Dermis blood vessel endothelial cell (primary cell): ENCODE measurements at regions not wholly inside any gene's neighbourhood (a gene's known extent, or its start where the extent isn't known, plus 50 kb on each side); places are given as distances from the start of the nearest gene placed in this dataset.
A peak's percentile ranks its signal among the peaks of the same experiment; 100 is the strongest.

Experiments used
- DNase-seq: peaks from one replicate; pipeline ENCODE4 v3.0.0; 2010

DNA sequence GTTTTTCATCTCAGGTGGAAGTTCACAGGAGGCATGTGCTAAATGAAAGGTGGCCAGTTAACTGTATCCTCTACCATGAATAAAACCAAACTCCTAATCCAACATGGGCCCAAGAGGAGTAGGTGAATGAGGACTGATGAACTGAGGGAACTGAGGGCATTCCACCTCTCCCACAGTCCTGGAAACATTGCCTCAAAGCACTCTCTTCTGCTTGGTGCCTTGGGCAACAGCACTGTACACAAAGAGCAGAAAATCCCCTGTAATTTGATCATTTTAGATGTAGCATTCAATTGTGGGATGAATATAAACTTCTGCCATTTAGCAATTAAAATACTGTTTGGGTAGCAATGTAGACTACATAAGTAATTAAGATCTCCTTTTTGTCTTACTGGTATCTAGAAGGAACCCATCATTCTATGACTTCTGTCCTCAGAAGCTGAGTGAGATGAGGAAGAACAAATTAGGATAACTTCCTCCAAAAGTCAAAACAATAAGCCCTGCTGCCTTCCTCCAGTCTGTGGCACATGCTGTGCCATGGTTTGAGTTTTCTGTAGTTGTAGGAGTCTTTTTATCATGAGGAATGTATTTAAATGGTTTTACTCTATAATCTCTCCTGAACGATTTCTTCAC lies 86.7 kb upstream of the ZEB2 start:
- no peak for DNase-seq

DNA sequence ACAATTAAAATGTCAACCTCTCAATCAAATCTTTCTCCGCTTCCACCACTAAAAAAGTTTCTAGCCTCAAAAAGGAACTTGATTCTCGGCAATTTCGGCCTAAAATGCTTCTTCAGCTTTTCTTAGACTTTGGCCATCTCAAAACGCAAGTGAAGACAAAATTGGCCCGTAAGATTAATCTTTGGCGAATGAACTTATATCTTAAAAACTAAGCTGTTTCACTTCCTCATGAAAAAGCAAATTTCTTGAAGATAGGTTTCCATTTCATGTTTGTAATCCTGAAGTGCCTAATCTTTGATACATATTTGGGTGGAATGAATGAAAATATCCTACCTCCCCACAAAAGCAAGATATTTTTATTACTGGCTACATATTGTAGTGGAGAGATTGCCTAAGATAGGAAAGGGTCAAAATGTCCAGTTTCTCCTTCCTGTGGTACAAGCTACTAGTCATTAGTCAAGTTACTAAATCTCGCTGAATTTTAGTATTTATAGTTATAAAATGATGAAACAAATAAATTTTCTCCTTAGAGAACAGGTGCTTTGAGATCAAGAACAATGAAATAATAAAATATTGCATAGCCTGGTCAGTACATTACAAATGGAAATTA lies 85.4 kb upstream of the ZEB2 start:
- DNase-seq, result no peak

DNA sequence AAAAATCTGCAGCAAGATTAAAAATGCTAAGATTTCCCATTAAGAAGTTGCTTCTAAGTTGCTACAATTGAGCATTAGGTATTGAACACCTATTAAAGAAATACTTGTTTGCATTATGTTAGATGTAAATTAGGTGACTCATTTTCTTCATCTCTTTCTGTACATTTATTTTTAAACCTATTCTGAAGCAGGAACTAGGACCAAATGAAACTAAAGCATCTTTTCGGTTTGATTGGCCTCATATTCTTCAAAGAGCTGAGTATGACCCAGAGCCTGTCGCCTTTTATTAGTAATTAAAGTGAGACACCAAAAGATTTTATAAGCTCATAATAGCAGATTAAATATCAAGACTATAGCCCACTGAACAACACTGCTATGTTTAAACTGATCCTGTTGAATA lies 83.4 kb upstream of the ZEB2 start:
- DNase-seq, result no peak

DNA sequence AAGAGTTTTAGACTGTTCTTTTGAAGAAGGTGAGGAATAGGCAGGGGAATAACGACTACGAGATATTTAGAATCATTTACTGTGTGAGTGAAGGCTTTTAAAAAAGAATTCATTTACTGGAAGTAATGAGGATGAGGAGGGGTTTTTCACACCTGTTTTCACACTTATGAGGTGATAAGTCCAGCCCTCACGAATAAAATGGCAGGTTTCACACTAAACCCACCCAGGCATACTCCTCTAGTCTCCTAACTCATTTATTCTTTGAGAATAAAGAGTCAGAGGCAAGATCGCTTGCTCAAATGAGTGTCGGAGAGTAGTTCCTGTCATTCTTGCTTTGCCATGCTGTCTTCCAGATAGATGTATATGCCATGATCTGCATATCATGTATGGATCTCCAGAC lies 79.0 kb upstream of the ZEB2 start:
- no peak for DNase-seq

DNA sequence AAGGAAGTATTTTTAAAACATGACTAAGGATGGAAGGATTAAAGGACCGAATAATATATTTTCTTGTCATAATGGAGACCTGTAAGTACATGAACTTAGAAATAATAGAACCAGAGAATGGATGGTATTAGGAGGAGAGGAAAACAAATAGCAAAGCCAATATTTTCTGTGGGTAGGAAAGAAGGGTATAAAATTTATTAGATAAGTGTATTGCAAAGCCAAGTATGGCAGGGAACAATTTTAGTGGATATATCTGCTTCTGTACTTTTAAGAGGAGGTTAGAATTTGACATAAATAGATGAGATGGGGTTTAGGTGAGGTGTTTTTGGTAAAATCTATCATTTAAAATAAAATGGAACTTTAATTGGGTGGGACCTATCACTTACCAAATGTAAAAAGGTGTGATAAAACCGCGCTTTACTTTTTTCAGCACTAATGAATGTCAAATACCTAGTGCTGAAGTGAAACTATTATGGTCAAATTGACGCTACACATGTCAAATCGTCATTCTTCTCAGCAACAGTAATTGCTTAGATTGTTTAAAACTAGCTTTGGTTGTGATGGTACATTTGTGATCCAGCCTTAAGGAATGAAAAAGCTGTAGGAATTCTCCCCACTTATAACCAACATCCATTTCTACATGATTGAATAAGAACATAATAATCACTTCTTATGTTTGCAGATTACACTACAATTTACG lies 78.1 kb upstream of the ZEB2 start:
- no peak for DNase-seq

DNA sequence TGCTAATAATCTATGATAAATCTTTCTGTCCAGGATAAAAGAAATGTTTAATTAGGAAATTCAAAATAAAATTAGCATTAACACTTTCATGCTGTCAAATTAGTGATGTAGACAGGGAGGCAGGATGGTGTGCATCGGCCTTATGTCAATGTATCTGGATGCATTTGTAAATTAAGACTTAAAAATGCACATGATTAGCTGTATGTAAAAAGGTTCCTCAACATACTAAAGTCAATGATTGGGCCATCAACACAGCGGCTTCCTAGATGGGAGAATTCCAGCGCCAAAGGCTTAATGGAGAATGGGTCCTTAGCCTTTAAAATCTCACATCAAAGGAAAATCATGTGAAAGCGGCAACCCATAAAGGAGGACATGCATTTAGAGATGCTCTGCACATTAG lies 77.5 kb upstream of the ZEB2 start:
- DNase-seq, result no peak

DNA sequence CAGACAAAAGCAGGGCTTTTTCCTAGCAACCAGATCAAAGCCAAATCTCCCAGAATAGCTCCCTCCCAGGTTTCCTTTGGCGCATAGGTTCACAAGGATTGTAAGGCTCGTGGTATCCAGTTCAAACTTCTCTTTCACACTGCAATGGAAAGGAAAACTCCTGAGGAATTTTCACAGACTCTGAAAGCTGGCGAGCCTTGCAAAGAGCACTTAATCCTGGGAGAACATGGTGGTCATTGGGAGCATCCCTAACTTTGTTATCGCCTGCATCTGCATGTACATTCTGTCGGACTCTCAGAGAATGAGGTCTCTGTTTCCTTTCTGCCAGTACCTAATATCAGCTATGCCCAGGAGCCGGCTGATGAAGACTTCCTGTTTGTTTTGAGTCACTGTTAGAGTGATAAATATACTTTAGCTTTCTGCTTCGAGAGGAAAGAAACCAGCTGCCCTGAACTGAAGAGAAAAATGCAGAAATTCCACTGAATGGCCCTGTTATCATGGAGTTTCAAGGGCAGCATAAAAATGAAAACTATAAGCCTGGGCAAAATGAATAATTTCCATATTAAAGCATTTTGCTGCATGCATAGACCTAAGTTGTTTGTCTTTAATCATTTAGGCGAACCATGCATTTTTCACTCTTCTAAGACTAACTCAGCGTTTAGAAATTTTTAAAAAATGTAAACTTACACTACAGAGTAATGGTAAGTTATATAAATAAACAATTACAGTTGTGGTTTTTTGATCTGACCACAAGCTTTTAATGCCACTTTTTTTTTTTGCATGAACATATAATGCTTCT lies 76.4 kb upstream of the ZEB2 start:
- peak; percentile 81 for DNase-seq

DNA sequence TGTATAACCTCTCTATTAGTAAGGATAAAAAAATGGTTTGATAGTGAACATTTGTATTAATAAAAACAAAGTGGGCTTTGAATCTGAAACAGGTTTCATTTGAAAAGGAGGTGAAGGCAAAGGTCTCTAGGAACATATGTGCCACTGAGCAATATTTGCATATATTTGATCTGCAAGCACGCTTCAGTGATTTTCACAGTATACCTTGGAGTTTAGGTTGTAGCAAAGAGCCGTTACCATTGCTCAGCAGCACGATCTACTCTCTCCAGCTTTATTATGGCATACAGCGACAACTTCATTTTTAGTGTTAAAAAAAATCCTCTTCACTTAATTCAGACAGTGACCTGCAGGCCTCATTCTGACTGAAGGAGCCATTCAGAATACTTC lies 75.8 kb upstream of the ZEB2 start:
- DNase-seq, result no peak

DNA sequence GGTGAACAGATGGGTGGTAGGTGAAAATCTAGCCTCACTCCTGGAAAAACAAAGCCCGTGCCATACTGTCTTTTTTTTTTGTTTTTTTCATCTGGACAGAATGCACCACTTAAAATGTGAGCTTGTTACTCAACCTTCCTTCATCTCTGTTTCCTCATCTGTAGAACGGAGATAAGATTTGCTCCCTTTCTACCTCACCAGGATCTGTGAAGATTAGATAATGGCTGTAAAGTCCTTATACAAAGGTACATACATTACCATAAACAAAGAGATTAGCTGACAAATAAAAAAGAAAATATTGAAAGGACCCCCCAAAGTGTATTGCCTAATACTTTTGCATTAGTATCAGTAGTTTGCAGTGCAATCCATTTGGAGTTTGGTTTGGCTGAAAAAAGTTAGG lies 75.4 kb upstream of the ZEB2 start:
- DNase-seq, result peak; percentile 35

DNA sequence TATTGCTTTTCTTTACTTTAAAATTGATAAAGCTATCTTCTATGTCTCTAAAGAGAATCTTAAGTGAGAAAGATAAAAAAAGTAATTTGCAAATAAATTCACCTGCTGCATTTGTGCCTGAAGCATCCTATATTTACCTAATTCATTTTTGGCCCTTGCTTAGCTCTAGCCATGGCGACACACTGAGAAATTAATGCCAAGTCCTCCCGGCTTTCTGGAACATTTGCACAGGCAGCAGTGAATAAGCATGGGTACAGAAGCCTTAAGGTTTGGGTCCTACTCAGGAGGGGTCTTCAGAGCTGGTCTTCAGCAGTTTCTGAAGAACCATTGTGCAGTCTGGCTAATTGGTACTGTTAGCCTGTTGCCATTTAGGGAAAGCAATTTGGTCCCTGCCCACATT lies 73.9 kb upstream of the ZEB2 start:
- no peak for DNase-seq

DNA sequence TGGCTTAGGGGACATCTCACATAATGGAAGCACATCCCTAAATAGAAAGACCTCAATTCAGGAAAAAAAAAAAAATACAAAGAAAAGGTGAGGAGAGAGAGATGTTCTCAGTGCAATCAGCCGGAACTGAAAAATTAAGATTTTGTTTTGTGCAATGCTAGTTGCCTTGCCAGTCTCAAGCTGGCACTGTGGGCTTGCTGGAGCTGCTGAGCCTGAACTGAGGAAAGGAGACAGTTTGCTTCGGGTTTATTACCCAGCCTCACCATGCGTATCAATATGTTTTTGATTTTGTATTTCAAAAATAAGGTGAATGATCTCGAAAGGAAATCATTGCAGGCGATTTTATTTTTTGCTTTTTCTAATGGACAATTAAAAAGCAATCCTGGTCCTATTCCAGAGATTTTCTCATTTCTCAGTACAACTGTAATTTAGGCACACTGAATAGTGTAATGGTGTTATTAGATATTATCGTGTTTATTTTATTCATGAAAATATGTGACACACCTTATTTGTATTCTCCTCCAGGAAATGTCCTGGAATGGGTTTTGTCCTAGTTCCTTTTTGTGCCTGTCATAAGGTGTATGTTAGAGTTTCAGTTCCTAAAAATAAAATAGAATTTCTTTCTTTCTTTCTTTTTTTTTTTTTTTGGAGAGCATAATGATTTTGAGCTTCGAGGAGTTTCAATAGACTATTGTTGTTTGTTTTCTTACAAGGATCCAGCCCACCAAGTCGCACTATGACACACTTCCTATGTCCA lies 72.8 kb upstream of the ZEB2 start:
- DNase-seq, result peak; percentile 13

DNA sequence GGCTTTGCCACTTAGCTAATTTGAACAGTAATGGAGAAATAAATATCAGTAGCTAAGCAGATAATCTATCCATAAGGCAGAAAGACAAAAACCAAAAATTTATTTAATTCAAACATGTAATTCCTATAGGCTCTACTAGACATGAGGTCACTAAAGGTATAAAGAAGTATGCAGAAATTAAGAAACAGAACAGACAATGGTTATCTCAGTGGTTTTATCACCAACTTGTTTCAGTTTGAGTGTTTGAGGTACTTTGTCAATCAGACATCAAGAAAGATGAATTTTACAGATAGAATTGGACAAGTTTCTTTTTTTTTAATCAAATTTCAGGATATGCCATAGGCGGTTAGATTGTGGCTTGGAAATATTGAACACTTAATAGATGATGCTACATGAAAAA lies 67.4 kb upstream of the ZEB2 start:
- DNase-seq, result no peak

DNA sequence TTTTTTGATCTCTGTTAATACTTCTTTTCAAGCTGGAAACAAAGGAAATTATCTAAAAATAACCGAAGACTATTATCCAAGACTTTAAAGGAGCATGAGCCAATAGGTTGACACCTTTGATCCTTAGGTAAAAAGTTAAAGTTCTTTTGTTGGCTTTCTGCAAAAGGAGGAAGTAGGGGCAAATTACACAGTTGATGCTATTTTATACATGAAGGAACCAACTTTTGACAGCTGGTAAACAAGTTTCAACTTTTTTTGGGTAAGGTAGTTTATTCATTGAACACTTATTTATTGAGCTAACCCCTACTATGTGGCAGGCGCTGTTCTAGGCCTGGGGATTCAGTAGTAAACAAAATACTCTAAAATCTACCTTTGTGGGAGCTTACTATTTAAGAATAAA lies 66.6 kb upstream of the ZEB2 start:
- DNase-seq, result no peak

DNA sequence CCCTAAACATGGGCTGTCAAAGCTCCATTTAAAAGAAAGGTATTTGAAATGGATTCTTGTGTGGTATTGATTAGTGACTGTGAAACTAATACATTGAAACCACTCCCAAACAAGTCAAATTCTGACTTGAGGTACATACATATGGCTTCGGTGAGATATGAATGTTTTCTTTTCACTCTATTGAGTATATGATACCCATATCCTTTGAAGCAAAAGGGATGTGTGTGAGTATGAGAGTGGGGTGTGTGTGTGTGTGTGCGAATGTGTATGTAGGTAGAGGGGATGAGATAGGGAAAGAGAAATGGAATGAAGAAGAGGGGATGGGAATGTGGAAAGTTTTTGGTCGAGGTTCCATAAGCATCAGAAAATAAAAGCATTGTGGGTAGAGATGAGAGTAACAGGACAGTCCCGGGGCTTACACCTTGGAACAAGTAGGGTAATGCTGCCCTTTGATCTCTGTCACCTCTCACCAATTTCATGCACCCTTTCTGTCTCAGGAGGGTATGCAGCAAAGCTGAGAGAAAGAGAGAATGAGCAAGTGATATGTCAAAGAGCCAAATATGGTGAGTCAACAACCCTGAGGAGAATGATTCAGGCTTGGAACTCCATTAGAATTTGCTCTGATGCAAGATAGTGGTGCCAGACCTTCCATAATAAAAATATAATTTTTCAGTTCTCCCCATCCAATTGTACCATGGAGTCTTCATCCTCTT lies 64.0 kb upstream of the ZEB2 start:
- no peak for DNase-seq

DNA sequence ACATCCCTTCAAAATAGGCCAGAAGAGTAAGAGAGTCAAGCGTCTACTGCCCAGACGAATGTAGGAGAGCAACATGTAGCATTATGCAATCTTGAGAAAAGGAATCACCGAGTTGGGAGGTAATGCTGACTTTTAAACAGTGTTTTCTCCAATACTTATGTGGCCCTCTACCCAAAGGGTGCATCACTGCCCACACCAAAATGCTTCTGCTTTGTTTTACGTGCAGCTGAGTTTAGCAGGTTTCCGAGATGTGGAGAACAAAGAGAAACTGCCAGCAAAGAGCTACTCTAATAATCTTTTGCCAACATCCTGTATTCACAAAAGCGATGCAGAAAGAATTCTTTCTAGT lies 63.4 kb upstream of the ZEB2 start:
- no peak for DNase-seq

DNA sequence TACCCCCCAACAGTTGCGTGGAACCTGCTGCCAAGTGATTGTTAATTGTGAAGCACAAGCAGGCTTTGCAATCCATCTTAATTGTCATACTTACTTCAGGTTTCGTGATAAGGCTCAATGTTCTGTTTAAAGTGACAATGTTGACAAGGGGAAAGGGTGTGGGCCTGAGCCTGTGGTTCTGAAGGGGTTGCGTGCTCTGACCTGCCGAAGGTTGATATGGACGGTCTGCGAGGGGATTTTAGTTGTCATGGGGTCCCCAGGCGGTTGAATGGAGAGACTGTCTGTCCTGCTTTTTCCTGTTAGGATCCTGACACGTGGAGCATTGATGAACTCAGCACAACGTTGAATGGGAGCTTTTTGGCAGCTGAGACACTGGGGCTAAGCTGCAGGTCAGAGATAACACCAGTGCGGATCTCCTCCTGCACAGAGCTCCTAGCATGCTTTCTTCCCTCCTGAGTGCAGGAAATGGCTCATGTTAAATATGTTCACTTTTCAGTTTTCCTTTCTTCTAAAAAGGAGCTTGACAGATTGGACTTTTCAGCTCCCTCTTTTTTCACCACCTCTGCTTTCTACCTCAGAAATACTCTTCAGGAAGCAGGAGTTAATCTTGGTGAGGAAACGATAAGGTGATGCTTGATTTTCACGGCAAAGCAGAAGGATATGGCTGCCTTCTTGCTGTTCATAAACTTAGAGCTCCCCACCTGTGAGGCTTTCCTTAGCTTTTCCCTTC lies 62.9 kb upstream of the ZEB2 start:
- peak; percentile 78 for DNase-seq

DNA sequence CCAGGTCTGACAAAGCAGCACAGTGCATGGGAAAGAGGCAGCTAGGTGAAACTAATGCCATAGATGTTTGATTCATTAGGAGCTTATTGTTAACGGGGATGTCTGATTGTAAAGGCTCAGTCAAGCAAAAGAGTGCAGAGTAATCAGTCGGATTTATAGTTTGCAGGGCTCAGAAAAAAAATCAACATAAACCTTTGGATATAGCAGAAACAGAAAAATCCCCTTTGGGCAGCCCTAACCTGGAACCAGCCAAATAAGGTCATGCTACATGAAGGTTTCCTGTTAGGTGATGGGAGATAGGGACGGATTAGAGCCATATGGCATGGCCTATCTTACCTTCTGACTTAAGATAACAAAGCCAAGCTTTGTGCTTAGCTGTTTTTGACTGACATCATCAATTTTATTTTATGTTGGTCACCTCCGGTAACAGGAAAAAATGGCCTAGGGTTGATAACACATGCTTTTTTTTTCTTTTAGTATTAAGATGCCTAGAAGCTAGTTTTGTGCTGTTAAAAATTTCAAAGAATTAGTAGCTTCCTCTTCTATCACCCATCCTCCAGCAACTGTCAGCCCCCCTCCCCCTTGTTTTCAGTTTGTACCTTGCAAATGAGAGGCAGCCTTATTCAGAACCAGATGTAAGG lies 60.7 kb upstream of the ZEB2 start:
- no peak for DNase-seq

DNA sequence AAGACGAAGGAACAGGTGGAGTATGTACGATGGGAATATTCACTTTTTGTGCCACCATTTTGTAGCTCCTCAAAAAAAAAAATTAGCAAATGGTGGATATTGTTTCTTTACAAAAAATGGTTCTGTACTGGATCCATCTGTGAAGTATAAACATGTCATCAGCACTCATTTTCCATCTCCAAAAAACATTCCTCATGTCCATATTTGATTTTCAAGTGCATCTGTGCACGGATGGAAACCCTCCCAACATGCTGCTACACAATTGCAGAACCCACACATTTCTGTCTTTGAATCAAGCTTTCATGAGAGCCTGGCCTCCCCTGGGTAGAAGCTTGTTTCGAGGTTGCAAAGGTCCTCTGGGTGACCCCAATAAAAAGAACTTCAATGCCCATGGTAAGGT lies 59.6 kb upstream of the ZEB2 start:
- no peak for DNase-seq

DNA sequence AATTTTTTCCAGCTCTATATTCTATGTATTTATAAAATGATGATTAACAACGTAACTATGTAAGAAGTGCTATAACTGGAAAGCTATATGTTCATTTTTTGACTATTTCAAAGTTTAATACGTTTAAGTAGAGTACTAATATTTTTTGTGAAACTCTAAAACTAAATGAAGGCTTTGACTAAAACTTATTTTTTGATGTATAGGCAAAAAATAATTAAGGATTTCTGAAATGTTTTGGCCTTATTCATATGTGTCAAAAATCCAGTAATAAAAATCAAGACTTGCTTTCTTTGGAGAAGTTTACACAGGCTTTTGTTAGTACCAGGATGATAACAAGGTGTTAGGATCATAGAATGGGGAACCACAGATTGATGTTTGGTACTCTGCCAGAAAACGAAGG lies 58.2 kb upstream of the ZEB2 start:
- DNase-seq, result no peak

DNA sequence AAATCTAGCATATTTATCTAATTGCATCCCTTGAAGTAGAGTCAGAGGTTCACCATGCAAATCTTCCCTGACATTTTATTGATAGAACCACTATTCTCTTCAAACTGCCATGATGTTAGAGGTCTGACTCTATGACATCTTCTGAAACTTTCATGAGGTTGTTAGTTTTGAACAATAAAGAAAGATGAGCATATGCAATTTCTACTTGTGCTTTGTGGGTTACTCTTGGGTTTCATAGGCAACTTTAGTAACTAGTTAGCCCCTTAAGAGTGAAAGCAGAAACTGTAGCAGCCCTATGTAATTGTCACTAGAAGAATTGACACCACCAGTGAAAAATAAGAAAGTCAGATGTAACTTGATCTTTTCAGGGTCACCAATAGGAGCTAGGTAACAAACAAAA lies 53.1 kb upstream of the ZEB2 start:
- DNase-seq, result no peak

DNA sequence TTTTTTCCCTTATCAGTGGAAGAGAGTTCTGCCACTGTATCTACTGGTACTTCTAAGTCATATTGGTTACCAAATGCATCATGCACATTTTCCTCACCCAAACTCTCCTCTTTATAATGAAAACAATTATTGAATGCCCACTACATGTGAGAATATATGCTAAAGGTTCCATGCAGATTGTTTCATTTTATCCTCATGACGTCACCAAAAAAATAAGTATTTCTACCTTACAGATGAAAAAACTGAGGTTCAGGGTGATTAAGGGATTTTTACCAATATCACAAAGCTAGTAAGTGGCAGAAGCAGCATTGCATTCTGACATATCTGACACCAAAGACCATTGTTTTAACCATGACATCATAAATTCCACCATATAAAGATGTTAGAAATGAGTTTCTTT lies 51.9 kb upstream of the ZEB2 start:
- no peak for DNase-seq
